CD4-positive, alpha-beta T cell treated with Interleukin-4 for 1 hour (primary cell): ENCODE measurements at regions not wholly inside any gene's neighbourhood (a gene's known extent, or its start where the extent isn't known, plus 50 kb on each side); places are given as distances from the start of the nearest gene placed in this dataset.

ENCODE experiments used
- DNase-seq, 2 donors: peaks; one replicate each; pipeline ENCODE4 v3.0.0-alpha.2; 2020 to 2022

GRCh38 chr1:11373895-11374747 is 101.1 kb downstream of the UBIAD1 start:
- DNase-seq = peak in 1 of 2 donors; percentile 5

- DNase-seq = no peak
These were observed 101.7 kb downstream of the UBIAD1 start for GRCh38 chr1:11374748-11375110.

GRCh38 chr1:11377001-11377583 is 101.9 kb upstream of the DISP3 start:
- no peak for DNase-seq

GRCh38 chr1:11377954-11378353 is 101.0 kb upstream of the DISP3 start:
- DNase-seq = no peak

GRCh38 chr1:11379851-11380250 is 99.1 kb upstream of the DISP3 start:
- DNase-seq = no peak

GRCh38 chr1:11380500-11380899 is 98.5 kb upstream of the DISP3 start:
- no peak for DNase-seq

- no peak for DNase-seq
These were observed 95.3 kb upstream of the DISP3 start for GRCh38 chr1:11383553-11384169.

- no peak for DNase-seq
These were observed 94.8 kb upstream of the DISP3 start for GRCh38 chr1:11384170-11384554.

GRCh38 chr1:11387829-11388228 is 91.1 kb upstream of the DISP3 start:
- no peak for DNase-seq

- DNase-seq = no peak
These were observed 90.3 kb upstream of the DISP3 start for GRCh38 chr1:11388617-11389016.

GRCh38 chr1:11391327-11391726 is 87.6 kb upstream of the DISP3 start:
- DNase-seq = no peak

GRCh38 chr1:11391886-11392285 is 87.1 kb upstream of the DISP3 start:
- no peak for DNase-seq

- no peak for DNase-seq
These were observed 84.2 kb upstream of the DISP3 start for GRCh38 chr1:11394592-11395245.

GRCh38 chr1:11395616-11396015 is 83.3 kb upstream of the DISP3 start:
- no peak for DNase-seq

- DNase-seq = no peak
These were observed 81.6 kb upstream of the DISP3 start for GRCh38 chr1:11397151-11397901.

- no peak for DNase-seq
These were observed 79.7 kb upstream of the DISP3 start for GRCh38 chr1:11399250-11399649.

- no peak for DNase-seq
These were observed 78.8 kb upstream of the DISP3 start for GRCh38 chr1:11400155-11400554.

GRCh38 chr1:11400567-11400966 is 78.4 kb upstream of the DISP3 start:
- DNase-seq = no peak

GRCh38 chr1:11406845-11407244 is 72.1 kb upstream of the DISP3 start:
- no peak for DNase-seq

GRCh38 chr1:11407301-11407994 is 71.5 kb upstream of the DISP3 start:
- peak; percentile 26 to 43 for DNase-seq

GRCh38 chr1:11412141-11412540 is 66.8 kb upstream of the DISP3 start:
- DNase-seq = no peak

GRCh38 chr1:11413986-11414391 is 65.0 kb upstream of the DISP3 start:
- DNase-seq = no peak
